ENCODE measurements at regions not wholly inside any gene's neighbourhood (a gene's known extent, or its start where the extent isn't known, plus 50 kb on each side); places are given as distances from the start of the nearest gene placed in this dataset.
"Not testable (repeated sequence)": the region's sequence is repeated elsewhere in the genome, so short reads cannot be mapped to it uniquely, and the experiment has no call there.

GRCh38 chr9:39015178-39015577 lies 272.8 kb downstream of the CNTNAP3 start:
- TF ChIP-seq EZH2phosphoT487, CTCF, EZH2 (IDR thresholded peaks at IDR 0.05): not testable (repeated sequence)

All from neural progenitor cell (in vitro differentiated cells).